Activated B cell treated with CpG ODN at 0.5 μM for 24 hours (primary cell): ENCODE measurements at regions not wholly inside any gene's neighbourhood (a gene's known extent, or its start where the extent isn't known, plus 50 kb on each side); places are given as distances from the start of the nearest gene placed in this dataset.

Experiments used
- ATAC-seq: fragments of 200-7000 bp; cut with Tn5 transposase; one replicate; pipeline ENCODE4 v1.10.0; 2021; ENCODE audit warnings: low read depth, mild to moderate bottlenecking, moderate library complexity
- CTCF ChIA-PET: fragments of 350-600 bp; sonication (Branson Sonifier 250); formaldehyde crosslinking; loops from one replicate; lab custom pipeline; 2021; ENCODE audit warnings: antibody characterized with exemption; lab: Charles Lee
- POLR2A ChIA-PET: fragments of 350-600 bp; sonication (Branson Sonifier 250); formaldehyde crosslinking; loops from one replicate; lab custom pipeline; 2021; ENCODE audit warnings: antibody characterized with exemption; lab: Charles Lee
- DNase-seq: peaks from one replicate; pipeline ENCODE4 v3.0.0; 2022
- H3K27ac Mint-ChIP-seq: one replicate; pipeline ENCODE4 v1.8.0; 2020; ENCODE audit warnings: mixed read lengths
- H3K27me3 Mint-ChIP-seq: one replicate; pipeline ENCODE4 v1.8.0; 2021; ENCODE audit warnings: mixed read lengths
- H3K36me3 Mint-ChIP-seq: one replicate; pipeline ENCODE4 v1.8.0; 2021; ENCODE audit warnings: low read depth, mixed read lengths
- H3K4me1 Mint-ChIP-seq: one replicate; pipeline ENCODE4 v1.8.0; 2021; ENCODE audit warnings: mixed read lengths
- H3K4me3 Mint-ChIP-seq: one replicate; pipeline ENCODE4 v1.8.0; 2020; ENCODE audit warnings: mild to moderate bottlenecking, mixed read lengths
- H3K9me3 Mint-ChIP-seq: one replicate; pipeline ENCODE4 v1.8.0; 2020; ENCODE audit warnings: mixed read lengths
- CTCF ChIP-seq: fragments of 200-600 bp; IDR thresholded peaks from one replicate; pipeline ENCODE4 v1.8.0; 2022; ENCODE audit warnings: antibody characterized with exemption, mild to moderate bottlenecking
- intact Hi-C: fragments of 100-400 bp; cut with micrococcal nuclease; formaldehyde crosslinking; loops from one replicate; pipeline ENCODE4 v1.15.1; 2024

DNA sequence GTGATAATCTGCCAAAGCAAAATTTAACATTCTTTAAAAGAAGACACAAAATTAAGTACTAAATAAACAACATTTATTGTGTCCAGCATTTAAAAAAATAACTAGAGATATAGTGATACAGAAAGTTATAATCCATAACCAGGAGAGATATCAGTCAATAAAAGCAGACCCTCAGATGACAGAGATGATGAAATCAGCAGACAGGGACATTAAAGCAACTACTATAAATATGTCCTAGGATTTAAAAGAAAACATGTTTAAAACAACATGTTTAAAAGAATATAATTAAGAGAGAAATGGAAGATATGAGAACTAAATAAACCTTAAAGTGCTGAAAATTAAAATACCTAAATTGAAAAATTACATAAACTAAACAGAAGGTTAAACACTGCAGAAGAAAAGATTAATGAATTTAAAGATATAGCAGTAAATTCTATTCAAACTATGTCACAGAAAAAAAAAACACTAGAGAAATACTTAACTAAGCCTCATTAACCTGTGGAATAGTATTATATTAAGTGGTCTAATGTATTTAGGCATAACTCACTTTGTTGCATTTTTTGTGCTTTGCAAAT is 261.2 kb upstream of the NR5A2 start:
- no peak for TF ChIP-seq CTCF
- ChIA-PET POLR2A (no interaction called here), CTCF (no interaction called here)
- peaks cover 21% of the 10 kb centered on the region for H3K9me3 Mint-ChIP-seq
- DNase-seq (no peak), ATAC-seq (no peak)
- H3K4me3 Mint-ChIP-seq = no peak overlapping the region
- intact Hi-C loops = no loop called here
- H3K36me3 Mint-ChIP-seq = peaks cover 3% of the 10 kb centered on the region
- H3K27ac Mint-ChIP-seq = no peak overlapping the region
- peaks cover 22% of the 10 kb centered on the region for H3K27me3 Mint-ChIP-seq
- no peaks in the 10 kb centered on the region for H3K4me1 Mint-ChIP-seq

GRCh38 chr1:199767700-199768099 is 259.8 kb upstream of the NR5A2 start:
- Mint-ChIP-seq H3K27ac (no peak overlapping the region), H3K36me3 (peaks cover 3% of the 10 kb centered on the region), H3K4me3 (no peak overlapping the region), H3K9me3 (peaks cover 21% of the 10 kb centered on the region), H3K4me1 (no peaks in the 10 kb centered on the region), H3K27me3 (peaks cover 27% of the 10 kb centered on the region)
- DNase-seq = no peak
- intact Hi-C loops = no loop called here
- no peak for TF ChIP-seq CTCF
- ChIA-PET CTCF (no interaction called here), POLR2A (no interaction called here)
- no peak for ATAC-seq

GRCh38 chr1:199774433-199775089 is 252.9 kb upstream of the NR5A2 start:
- DNase-seq (no peak), ATAC-seq (no peak)
- no peaks in the 10 kb centered on the region for H3K4me1 Mint-ChIP-seq
- peaks cover 19% of the 10 kb centered on the region for H3K27me3 Mint-ChIP-seq
- no peak for TF ChIP-seq CTCF
- POLR2A ChIA-PET = no interaction called here
- intact Hi-C loops = no loop called here
- no peak overlapping the region for H3K4me3 Mint-ChIP-seq
- CTCF ChIA-PET = no interaction called here
- no peaks in the 10 kb centered on the region for H3K36me3 Mint-ChIP-seq
- H3K27ac Mint-ChIP-seq = no peak overlapping the region
- H3K9me3 Mint-ChIP-seq = no peaks in the 10 kb centered on the region

DNA sequence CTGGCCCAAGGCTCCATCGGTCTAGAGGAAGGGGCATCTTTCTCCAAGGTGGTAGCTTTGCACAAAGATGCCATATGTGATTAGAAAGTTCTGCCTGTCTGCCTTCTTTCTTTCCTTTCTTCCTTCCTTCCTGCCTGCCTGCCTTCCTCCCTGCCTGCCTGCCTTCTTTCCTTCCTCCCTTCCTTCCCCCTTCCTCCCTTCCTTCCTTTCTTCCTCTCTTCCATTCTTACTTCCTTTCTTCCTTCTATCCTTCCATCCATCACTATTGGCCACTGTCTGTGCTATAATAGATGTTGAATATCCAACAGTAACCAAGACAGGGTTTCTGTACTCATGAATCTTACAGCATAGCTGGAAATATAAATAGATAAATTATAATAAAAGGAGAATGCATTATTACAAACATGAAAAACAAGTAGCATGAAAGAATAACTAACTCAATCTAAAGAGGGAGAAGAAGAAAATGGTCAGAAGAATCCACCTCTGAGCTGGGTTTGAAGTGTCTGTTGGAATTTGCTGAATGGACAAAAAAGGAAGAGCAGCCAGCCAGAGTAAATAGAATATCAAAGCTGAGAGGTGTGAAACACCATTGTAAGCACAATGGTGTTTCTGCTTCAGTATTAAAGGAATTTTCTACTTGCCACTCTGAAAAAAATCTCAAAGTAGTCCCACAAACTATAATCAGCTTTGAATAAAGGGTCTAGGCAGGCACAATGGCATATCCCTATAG is 250.6 kb upstream of the NR5A2 start:
- intact Hi-C loops = no loop called here
- peaks cover 9% of the 10 kb centered on the region for H3K27me3 Mint-ChIP-seq

More for the DNA sequence above, 250.6 kb upstream of the NR5A2 start:
- CTCF ChIA-PET = no interaction called here
- no peak overlapping the region for H3K27ac Mint-ChIP-seq
- ATAC-seq (no peak), DNase-seq (no peak)
- H3K4me1 Mint-ChIP-seq = no peaks in the 10 kb centered on the region
- no peaks in the 10 kb centered on the region for H3K9me3 Mint-ChIP-seq
- no peak overlapping the region for H3K4me3 Mint-ChIP-seq
- no peak for TF ChIP-seq CTCF
- H3K36me3 Mint-ChIP-seq = no peaks in the 10 kb centered on the region
- POLR2A ChIA-PET = no interaction called here
